Chondrocyte (in vitro differentiated cells): ENCODE measurements at regions not wholly inside any gene's neighbourhood (a gene's known extent, or its start where the extent isn't known, plus 50 kb on each side); places are given as distances from the start of the nearest gene placed in this dataset.
"Not testable (repeated sequence)": the region's sequence is repeated elsewhere in the genome, so short reads cannot be mapped to it uniquely, and the experiment has no call there.

Source experiments
- DNase-seq: peaks from one replicate; pipeline ENCODE4 v3.0.0; 2021; ENCODE audit warnings: mixed read lengths, low spot score
- H3K27ac Mint-ChIP-seq: one replicate; pipeline ENCODE4 v1.8.0; 2021; ENCODE audit warnings: mild to moderate bottlenecking, moderate library complexity, mixed read lengths; ENCODE audit not compliant: unreplicated experiment
- H3K27me3 Mint-ChIP-seq: 2 replicates; pipeline ENCODE4 v1.8.0; 2021; ENCODE audit warnings: low read depth, mixed read lengths
- H3K36me3 Mint-ChIP-seq: 2 replicates; pipeline ENCODE4 v1.8.0; 2021; ENCODE audit warnings: low read depth, mixed read lengths
- H3K4me1 Mint-ChIP-seq: 2 replicates; pipeline ENCODE4 v1.8.0; 2021; ENCODE audit warnings: low read depth, mild to moderate bottlenecking, mixed read lengths
- H3K4me3 Mint-ChIP-seq: one replicate; pipeline ENCODE4 v1.8.0; 2021; ENCODE audit warnings: mild to moderate bottlenecking, moderate library complexity, mixed read lengths; ENCODE audit not compliant: unreplicated experiment
- H3K9me3 Mint-ChIP-seq: 2 replicates; pipeline ENCODE4 v1.8.0; 2021; ENCODE audit warnings: low read depth, mixed read lengths
- TF ChIP-seq, protein P1 (sequence below): fragments of 200-600 bp; sonication (generic); IDR thresholded peaks from 2 replicates; pipeline ENCODE4 v1.5.0; 2021; ENCODE audit warnings: antibody characterized with exemption, mild to moderate bottlenecking, moderate library complexity

DNA sequence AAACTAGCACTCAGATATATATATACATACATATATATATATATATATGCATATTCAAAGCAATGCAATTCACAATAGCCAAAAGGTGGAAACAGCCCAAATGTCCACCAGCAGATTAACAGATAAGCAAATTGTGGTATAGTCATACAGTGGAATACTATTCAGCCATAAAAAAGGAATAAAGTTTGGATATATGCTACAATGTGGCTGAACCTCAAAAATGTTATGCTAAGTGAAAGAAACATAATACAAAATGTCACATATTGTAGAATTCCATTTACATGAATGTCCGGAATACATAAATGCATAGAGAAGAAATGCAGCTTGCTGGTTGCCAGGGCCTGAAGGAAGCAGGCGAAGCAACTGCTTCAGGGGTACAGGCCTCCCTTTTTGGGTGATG is 143.4 kb downstream of the ATPSCKMT start:
- Mint-ChIP-seq H3K36me3 (no peaks in the 10 kb centered on the region), H3K9me3 (no peaks in the 10 kb centered on the region), H3K4me3 (no peak overlapping the region), H3K27ac (no peak overlapping the region), H3K27me3 (no peaks in the 10 kb centered on the region), H3K4me1 (no peaks in the 10 kb centered on the region)
- DNase-seq, result no peak
- TF ChIP-seq, protein P1, sequence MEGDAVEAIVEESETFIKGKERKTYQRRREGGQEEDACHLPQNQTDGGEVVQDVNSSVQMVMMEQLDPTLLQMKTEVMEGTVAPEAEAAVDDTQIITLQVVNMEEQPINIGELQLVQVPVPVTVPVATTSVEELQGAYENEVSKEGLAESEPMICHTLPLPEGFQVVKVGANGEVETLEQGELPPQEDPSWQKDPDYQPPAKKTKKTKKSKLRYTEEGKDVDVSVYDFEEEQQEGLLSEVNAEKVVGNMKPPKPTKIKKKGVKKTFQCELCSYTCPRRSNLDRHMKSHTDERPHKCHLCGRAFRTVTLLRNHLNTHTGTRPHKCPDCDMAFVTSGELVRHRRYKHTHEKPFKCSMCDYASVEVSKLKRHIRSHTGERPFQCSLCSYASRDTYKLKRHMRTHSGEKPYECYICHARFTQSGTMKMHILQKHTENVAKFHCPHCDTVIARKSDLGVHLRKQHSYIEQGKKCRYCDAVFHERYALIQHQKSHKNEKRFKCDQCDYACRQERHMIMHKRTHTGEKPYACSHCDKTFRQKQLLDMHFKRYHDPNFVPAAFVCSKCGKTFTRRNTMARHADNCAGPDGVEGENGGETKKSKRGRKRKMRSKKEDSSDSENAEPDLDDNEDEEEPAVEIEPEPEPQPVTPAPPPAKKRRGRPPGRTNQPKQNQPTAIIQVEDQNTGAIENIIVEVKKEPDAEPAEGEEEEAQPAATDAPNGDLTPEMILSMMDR, result no peak

DNA sequence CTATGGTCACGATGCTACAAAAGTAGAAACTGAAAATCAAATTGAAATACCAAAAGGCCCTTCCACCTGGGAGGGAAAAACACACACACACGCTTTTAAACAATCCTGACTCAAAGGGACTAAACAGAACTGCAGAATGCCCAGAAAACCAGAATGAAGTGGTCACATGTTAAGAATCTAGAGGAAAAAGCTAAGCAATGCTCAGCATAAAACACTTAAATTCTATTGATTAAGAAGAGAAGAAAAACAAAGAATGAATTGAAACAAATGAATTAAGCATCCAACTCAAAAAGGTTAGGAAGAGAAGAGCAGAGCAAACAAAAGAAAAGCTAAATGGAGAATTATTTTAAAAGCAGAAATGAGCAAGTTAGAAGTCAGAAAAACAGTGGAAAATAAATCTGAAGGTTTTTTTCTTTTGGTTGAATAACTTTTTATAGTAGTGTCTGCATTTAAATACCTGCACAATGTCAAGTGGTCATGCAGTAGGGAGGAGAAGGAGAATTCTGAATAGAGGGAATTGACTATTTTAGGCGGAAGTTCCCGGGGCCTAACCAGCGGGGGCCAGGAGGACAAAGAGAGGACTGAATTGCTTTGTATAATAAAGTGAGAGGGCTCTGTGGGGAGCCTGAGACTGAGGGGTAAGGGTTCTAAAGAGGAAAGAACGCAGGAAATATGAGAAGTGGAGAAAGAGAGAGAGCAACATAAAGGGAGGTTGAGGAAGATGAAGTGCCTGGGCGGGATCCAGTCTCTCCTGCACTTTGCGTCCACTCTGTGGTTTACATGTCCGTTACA is 146.8 kb downstream of the ATPSCKMT start:
- Mint-ChIP-seq H3K4me3 (no peak overlapping the region), H3K27ac (no peak overlapping the region), H3K36me3 (peaks cover 7% of the 10 kb centered on the region), H3K4me1 (no peaks in the 10 kb centered on the region), H3K9me3 (peaks cover 17% of the 10 kb centered on the region), H3K27me3 (no peaks in the 10 kb centered on the region)
- DNase-seq, result no peak
- TF ChIP-seq, protein P1, result no peak

DNA sequence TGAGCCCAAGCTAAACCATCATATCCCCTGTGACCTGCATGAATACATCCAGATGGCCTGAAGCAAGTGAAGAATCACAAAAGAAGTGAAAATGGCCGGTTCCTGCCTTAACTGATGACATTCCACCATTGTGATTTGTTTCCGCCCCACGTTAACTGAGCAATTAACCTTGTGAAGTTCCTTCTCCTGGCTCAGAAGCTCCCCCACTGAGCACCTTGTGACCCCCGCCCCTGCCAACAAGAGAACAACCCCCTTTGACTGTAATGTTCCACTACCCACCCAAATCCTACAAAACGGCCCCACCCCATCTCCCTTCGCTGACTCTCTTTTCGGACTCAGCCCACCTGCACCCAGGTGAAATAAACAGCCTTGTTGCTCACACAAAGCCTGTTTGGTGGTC is 147.5 kb downstream of the ATPSCKMT start:
- H3K27me3 Mint-ChIP-seq, H3K4me3 Mint-ChIP-seq, H3K27ac Mint-ChIP-seq, DNase-seq, H3K36me3 Mint-ChIP-seq, H3K4me1 Mint-ChIP-seq: not testable (repeated sequence)
- peaks cover 17% of the 10 kb centered on the region for H3K9me3 Mint-ChIP-seq

DNA sequence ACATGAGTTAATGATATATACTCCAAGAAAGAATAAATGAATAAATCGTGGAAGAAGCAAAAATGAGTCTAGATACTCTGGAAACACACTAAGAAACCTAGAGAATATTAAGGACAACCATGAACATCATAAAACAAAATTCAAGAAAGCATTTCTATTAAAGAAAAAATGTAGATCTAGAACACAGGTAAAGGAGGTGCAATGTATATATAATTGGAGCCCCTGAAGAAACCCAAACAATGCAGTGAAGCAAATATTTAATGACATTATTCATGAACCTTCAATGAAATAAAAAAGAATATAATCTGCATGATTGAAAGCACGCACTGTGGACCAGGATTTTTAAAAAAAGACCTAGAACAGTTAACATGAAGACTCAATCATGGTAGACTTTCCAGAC is 150.1 kb downstream of the ATPSCKMT start:
- TF ChIP-seq, protein P1, result no peak
- H3K9me3 Mint-ChIP-seq, result peaks cover 38% of the 10 kb centered on the region
- no peaks in the 10 kb centered on the region for H3K4me1 Mint-ChIP-seq
- no peak overlapping the region for H3K27ac Mint-ChIP-seq
- peaks cover 8% of the 10 kb centered on the region for H3K36me3 Mint-ChIP-seq
- no peak overlapping the region for H3K4me3 Mint-ChIP-seq
- no peaks in the 10 kb centered on the region for H3K27me3 Mint-ChIP-seq
- DNase-seq, result no peak

DNA sequence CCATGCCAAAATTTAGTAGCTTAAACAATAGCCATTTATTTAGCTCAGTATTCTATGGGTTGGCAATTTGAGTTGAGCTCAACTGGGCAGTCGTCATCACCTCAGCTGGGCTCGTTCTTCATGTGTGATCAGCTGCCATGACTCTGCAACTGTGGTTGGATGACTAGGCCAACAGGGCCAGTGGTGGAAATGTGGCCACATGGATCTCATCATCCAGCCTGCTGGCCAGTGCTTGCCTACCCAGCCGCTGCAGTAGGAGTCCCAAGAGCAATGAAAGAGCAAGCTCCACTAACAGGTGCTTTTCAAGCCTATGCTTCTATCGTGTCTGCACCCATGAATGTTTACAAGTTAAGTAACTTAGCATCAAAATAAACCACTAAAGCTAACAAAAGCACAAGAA is 158.0 kb downstream of the ATPSCKMT start:
- no peak for DNase-seq
- Mint-ChIP-seq H3K4me3 (no peak overlapping the region), H3K36me3 (peaks cover 8% of the 10 kb centered on the region), H3K9me3 (peaks cover 37% of the 10 kb centered on the region), H3K27ac (no peak overlapping the region), H3K27me3 (no peaks in the 10 kb centered on the region), H3K4me1 (no peaks in the 10 kb centered on the region)
- TF ChIP-seq, protein P1, result no peak

DNA sequence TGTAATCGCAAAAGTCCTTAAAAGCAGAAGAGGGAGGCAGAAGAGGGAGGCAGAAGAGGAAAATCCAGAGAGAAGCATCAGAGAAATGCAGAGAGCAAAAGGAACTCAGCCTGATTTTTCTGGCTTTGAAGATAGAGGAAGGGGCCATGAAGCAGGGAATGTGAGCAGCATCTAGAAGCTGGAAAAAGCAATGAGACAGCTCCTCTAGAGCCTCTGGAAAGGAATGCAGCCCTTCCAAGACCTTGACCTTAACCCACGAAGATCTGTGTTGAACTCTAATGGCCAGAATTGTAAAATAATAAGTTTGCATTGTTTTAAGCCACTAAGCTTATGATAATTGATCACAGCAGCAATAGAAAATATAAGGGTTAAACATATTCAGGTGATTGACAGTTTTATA is 159.6 kb downstream of the ATPSCKMT start:
- no peak for DNase-seq
- Mint-ChIP-seq H3K4me3 (no peak overlapping the region), H3K27ac (no peak overlapping the region), H3K9me3 (peaks cover 24% of the 10 kb centered on the region), H3K4me1 (no peaks in the 10 kb centered on the region), H3K27me3 (no peaks in the 10 kb centered on the region), H3K36me3 (peaks cover 7% of the 10 kb centered on the region)
- TF ChIP-seq, protein P1, result no peak
